ENCODE measurements at regions not wholly inside any gene's neighbourhood (a gene's known extent, or its start where the extent isn't known, plus 50 kb on each side); places are given as distances from the start of the nearest gene placed in this dataset.
"Not testable (repeated sequence)": the region's sequence is repeated elsewhere in the genome, so short reads cannot be mapped to it uniquely, and the experiment has no call there.

DNA sequence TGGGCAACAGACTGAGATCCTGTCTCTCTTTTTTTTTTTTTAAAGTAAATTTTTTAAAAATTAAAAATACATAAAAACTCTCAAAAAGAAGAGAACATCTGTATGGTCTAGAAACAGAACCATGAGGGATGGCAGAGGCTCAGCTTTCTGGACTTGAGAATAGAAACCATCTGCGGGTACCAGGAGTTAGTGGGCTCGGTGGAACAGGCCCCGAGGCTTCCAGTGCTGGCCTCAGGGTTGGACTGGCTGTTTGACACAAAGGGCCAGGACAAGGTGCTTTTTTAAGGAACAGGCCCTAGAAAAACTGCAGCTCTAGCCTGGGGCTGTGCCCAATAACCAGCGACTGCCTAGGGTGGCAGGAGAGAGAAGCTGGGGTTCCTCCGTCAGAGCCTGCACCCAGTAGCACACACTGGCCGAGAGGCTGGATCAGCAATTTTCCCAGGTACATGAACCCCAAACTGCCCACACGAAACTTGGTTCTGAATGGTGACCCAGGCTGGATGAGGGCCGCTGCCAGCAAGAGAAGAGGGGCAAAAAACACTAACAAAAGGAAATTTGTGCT is 131.0 kb upstream of the OLIG3 start:
- Histone ChIP-seq H3K4me1 (no peaks in the 10 kb centered on the region), H3K27me3 (no peaks in the 10 kb centered on the region), H3K4me3 (no peak overlapping the region), H3K9me3 (no peaks in the 10 kb centered on the region), H3K36me3 (no peaks in the 10 kb centered on the region), H3K27ac (no peak overlapping the region)
- ATAC-seq, result no peak
- in situ Hi-C loops (cut with MboI; ENCODE audit: low sequenced_read_pairs in 4 of 4), result loop anchor here in 3 of 4 donors (25.0 kb wide), 4 partner anchors 338 to 663 kb away; no protein-coding TSS in a partner anchor
- DNase-seq, result no peak
- TF ChIP-seq CTCF (IDR thresholded peaks at IDR 0.05 in 4 of 5, conservative IDR thresholded peaks at IDR 0.05 in 1 of 5) (no peak), POLR2A (IDR thresholded peaks at IDR 0.05) (no peak)
- intact Hi-C loops (cut with DNase I; ENCODE audit: low total_unique reads), result no loop called here

DNA sequence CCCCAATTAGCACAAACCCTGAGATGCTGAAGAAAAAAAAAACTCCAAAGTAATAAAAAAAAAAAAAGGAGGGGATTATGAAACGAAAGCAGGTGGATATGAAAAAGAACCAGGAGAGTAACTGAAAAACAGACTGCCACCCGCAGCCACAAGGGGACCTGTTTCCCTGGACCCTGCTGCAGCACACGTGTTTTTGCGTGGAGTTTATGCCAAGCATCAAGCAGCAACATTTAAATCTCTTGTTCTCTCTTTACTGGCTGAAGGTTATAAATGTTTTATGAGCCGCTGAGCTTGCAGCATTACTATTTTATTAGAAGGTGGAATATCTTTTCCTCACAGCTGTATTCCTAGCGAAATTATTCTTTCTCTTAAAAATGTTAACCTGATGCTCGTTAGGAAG is 131.6 kb upstream of the OLIG3 start:
- no peaks in the 10 kb centered on the region for H3K36me3 ChIP-seq
- H3K9me3 ChIP-seq, result no peaks in the 10 kb centered on the region
- TF ChIP-seq POLR2A (IDR thresholded peaks at IDR 0.05) (no peak), CTCF (IDR thresholded peaks at IDR 0.05 in 4 of 5, conservative IDR thresholded peaks at IDR 0.05 in 1 of 5) (no peak)
- H3K4me1 ChIP-seq, result no peaks in the 10 kb centered on the region
- intact Hi-C loops (cut with DNase I; ENCODE audit: low total_unique reads), result no loop called here
- no peak overlapping the region for H3K27ac ChIP-seq
- no peak for DNase-seq
- ATAC-seq, result no peak
- in situ Hi-C loops (cut with MboI; ENCODE audit: low sequenced_read_pairs in 4 of 4), result loop anchor here in 3 of 4 donors (25.0 kb wide), 4 partner anchors 339 to 664 kb away; no protein-coding TSS in a partner anchor
- no peak overlapping the region for H3K4me3 ChIP-seq
- H3K27me3 ChIP-seq, result no peaks in the 10 kb centered on the region

GRCh38 chr6:137630666-137631065 is 136.5 kb upstream of the OLIG3 start:
- intact Hi-C loops (cut with DNase I; ENCODE audit: low total_unique reads) (no loop called here), in situ Hi-C loops (cut with MboI; ENCODE audit: low sequenced_read_pairs in 4 of 4) (loop anchor here in 3 of 4 donors (25.0 kb wide), 4 partner anchors 343 to 668 kb away; no protein-coding TSS in a partner anchor)
- Histone ChIP-seq H3K36me3 (no peaks in the 10 kb centered on the region), H3K27ac (no peak overlapping the region), H3K4me1 (no peaks in the 10 kb centered on the region), H3K4me3 (no peak overlapping the region), H3K9me3 (no peaks in the 10 kb centered on the region), H3K27me3 (no peaks in the 10 kb centered on the region)
- DNase-seq, result no peak
- TF ChIP-seq CTCF (IDR thresholded peaks at IDR 0.05 in 4 of 5, conservative IDR thresholded peaks at IDR 0.05 in 1 of 5), result no peak
- TF ChIP-seq POLR2A (IDR thresholded peaks at IDR 0.05), result no peak
- no peak for ATAC-seq

- no peak for TF ChIP-seq CTCF (IDR thresholded peaks at IDR 0.05 in 4 of 5, conservative IDR thresholded peaks at IDR 0.05 in 1 of 5)
- TF ChIP-seq POLR2A (IDR thresholded peaks at IDR 0.05), result no peak
- DNase-seq, result no peak
- intact Hi-C loops (cut with DNase I; ENCODE audit: low total_unique reads), result no loop called here
- Histone ChIP-seq H3K27me3 (no peaks in the 10 kb centered on the region), H3K27ac (no peak overlapping the region), H3K4me1 (no peaks in the 10 kb centered on the region), H3K9me3 (no peaks in the 10 kb centered on the region), H3K36me3 (no peaks in the 10 kb centered on the region), H3K4me3 (no peak overlapping the region)
- in situ Hi-C loops (cut with MboI; ENCODE audit: low sequenced_read_pairs in 4 of 4), result loop anchor here in 3 of 4 donors (25.0 kb wide), 4 partner anchors 344 to 669 kb away; no protein-coding TSS in a partner anchor
- ATAC-seq, result no peak
Observed at GRCh38 chr6:137631323-137631722, 137.1 kb upstream of the OLIG3 start.

DNA sequence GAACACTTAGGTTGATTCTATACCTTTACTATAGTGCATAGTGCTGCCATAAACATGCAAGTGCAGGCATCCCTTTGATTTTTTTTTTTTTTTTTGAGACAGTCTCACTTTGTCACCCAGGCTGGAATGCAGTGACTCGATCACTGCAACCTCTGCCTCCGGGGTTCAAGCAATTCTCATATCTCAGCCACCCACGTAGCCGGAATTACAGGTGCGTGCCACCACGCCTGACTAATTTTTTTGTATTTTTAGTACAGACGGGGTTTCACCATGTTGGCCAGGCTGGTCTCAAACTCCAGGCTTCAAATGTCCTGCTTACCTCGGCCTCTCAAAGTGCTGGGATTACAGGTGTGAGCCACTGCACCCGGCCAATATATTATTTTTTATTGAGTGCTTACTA is 140.0 kb upstream of the OLIG3 start:
- H3K36me3 ChIP-seq; DNase-seq; H3K4me3 ChIP-seq; H3K27me3 ChIP-seq; intact Hi-C loops (cut with DNase I; ENCODE audit: low total_unique reads); H3K27ac ChIP-seq; ATAC-seq; H3K4me1 ChIP-seq; H3K9me3 ChIP-seq: not testable (repeated sequence)
- in situ Hi-C loops (cut with MboI; ENCODE audit: low sequenced_read_pairs in 4 of 4), result loop anchor here in 3 of 4 donors (25.0 kb wide), 4 partner anchors 347 to 672 kb away; no protein-coding TSS in a partner anchor
